ENCODE measurements at regions not wholly inside any gene's neighbourhood (a gene's known extent, or its start where the extent isn't known, plus 50 kb on each side); places are given as distances from the start of the nearest gene placed in this dataset.

GRCh38 chr2:174667250-174667860 is 69.8 kb upstream of the WIPF1 start:
- DNase-seq = no peak

- no peak for DNase-seq
Measured at GRCh38 chr2:174666845-174667244, 69.2 kb upstream of the WIPF1 start.

- DNase-seq = no peak
Measured at GRCh38 chr2:174666312-174666711, 68.7 kb upstream of the WIPF1 start.

- no peak for DNase-seq
Measured at GRCh38 chr2:174664084-174664759, 66.6 kb upstream of the WIPF1 start.

GRCh38 chr2:174663550-174663949 is 65.9 kb upstream of the WIPF1 start:
- no peak for DNase-seq

- DNase-seq = no peak
Measured at GRCh38 chr2:174662859-174663258, 65.3 kb upstream of the WIPF1 start.

GRCh38 chr2:174662459-174662858 is 64.9 kb upstream of the WIPF1 start:
- DNase-seq = no peak

GRCh38 chr2:174660984-174661675 is 63.5 kb upstream of the WIPF1 start:
- no peak for DNase-seq

- DNase-seq = no peak
Measured at GRCh38 chr2:174659069-174659900, 61.7 kb upstream of the WIPF1 start.

- no peak for DNase-seq
Measured at GRCh38 chr2:174656676-174657176, 59.1 kb upstream of the WIPF1 start.

- DNase-seq = no peak
Measured at GRCh38 chr2:174656035-174656434, 58.4 kb upstream of the WIPF1 start.

GRCh38 chr2:174654419-174654941 is 56.9 kb upstream of the WIPF1 start:
- no peak for DNase-seq

- DNase-seq = no peak
Measured at GRCh38 chr2:174648896-174649295, 51.3 kb upstream of the WIPF1 start.
